ENCODE measurements at regions not wholly inside any gene's neighbourhood (a gene's known extent, or its start where the extent isn't known, plus 50 kb on each side); places are given as distances from the start of the nearest gene placed in this dataset.

DNA sequence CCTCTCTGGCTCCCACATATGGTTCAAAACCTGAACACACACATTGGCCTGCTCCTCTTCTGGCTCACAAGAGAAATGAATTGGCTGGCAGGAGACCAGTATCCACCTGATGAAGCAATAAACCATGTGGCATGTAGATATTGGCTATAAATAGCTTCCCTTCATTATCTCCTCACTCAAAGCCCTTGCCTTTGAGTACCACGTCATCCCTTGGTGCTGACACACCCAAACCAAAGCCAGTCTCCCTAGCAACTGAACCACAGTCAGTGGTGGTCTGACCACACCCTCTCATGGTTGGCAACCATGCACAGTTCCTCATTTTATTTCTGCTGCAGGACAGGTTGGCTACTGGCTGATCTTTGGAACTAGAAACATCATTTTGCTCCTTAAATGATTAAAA lies 98.8 kb downstream of the ZNF621 start:
- no peak overlapping the region for H3K18ac ChIP-seq (ENCODE audit: extremely low read depth, low read length)
- no peak overlapping the region for H3K27ac ChIP-seq (ENCODE audit: low read depth, low read length)
- no peak overlapping the region for H2AK5ac ChIP-seq (ENCODE audit: low read depth, low read length)
- no peak overlapping the region for H3K4me3 ChIP-seq (ENCODE audit: extremely low read depth in 1 of 4, insufficient read depth in 2 of 4, low read depth in 3 of 4, low read length in 4 of 4)
- H2BK20ac ChIP-seq (ENCODE audit: low read length): no peak overlapping the region
- H2BK15ac ChIP-seq (ENCODE audit: low read length): no peak overlapping the region
- H4K20me1 ChIP-seq (replicated peaks in 1 of 2; ENCODE audit: control insufficient read depth in 1 of 2, insufficient read depth in 2 of 2, low read length in 2 of 2): no peaks in the 10 kb centered on the region
- H4K8ac ChIP-seq (ENCODE audit: extremely low read depth, insufficient read depth, low read length): no peak overlapping the region
- H3K23me2 ChIP-seq (ENCODE audit: low read depth, low read length): no peaks in the 10 kb centered on the region
- H4K5ac ChIP-seq (ENCODE audit: insufficient read length, low read depth, low read length): no peak overlapping the region
- no peak overlapping the region for H2BK12ac ChIP-seq (ENCODE audit: low read depth, low read length)
- no peaks in the 10 kb centered on the region for H3K79me1 ChIP-seq (ENCODE audit: low read depth, low read length)
- H2AFZ ChIP-seq (ENCODE audit: low read length): no peak overlapping the region
- no peaks in the 10 kb centered on the region for H3K36me3 ChIP-seq (ENCODE audit: control insufficient read depth in 2 of 4, insufficient read depth in 4 of 4, low read length in 3 of 4)
- WGBS, 2 experiments (ENCODE audit: extremely low coverage in 1 of 2, insufficient coverage in 1 of 2, insufficient read length in 1 of 2, insufficient replicate concordance in 2 of 2, low coverage in 1 of 2, low lambda C conversion rate in 2 of 2, missing lambda C conversion rate in 1 of 2): 89% methylated on average over 1 of the region's 1 CpG; no CpG with 5 or more reads in 1 of the 2 experiments
- H3K4me1 ChIP-seq (replicated peaks in 1 of 4; ENCODE audit: control insufficient read depth in 3 of 4, insufficient read depth in 4 of 4, low read length in 3 of 4): no peaks in the 10 kb centered on the region
- H3K4ac ChIP-seq (replicated peaks; ENCODE audit: insufficient read length, low read depth, low read length): no peak overlapping the region
- no peaks in the 10 kb centered on the region for H3K79me2 ChIP-seq (ENCODE audit: control insufficient read depth in 1 of 2, insufficient read depth in 2 of 2, low read length in 2 of 2)
- H3K4me2 ChIP-seq (ENCODE audit: insufficient read depth in 1 of 2, low read depth in 2 of 2, low read length in 2 of 2): no peak overlapping the region
- no peak for DNase-seq (ENCODE audit: low read depth in 1 of 2, low spot score in 2 of 2)
- peaks cover 3% of the 10 kb centered on the region in 2 experiments for H3K9me3 ChIP-seq (ENCODE audit: insufficient read depth in 2 of 2, low read depth in 1 of 2, low read length in 1 of 2)
- no peak overlapping the region for H3K56ac ChIP-seq (replicated peaks; ENCODE audit: insufficient read length, low read depth, low read length)
- ChIA-PET POLR2A (ENCODE audit: partially characterized antibody) (no interaction called here), CTCF (ENCODE audit: partially characterized antibody) (no interaction called here)
- H3K23ac ChIP-seq (ENCODE audit: insufficient read length): no peak overlapping the region
- no peak for FAIRE-seq
- no peak overlapping the region for H2BK120ac ChIP-seq (replicated peaks; ENCODE audit: low read depth, low read length)
- H3K9ac ChIP-seq (replicated peaks in 1 of 4; ENCODE audit: extremely low read depth in 1 of 4, low read depth in 3 of 4, low read length in 3 of 4): no peak overlapping the region
- no peak overlapping the region for H3K14ac ChIP-seq (ENCODE audit: insufficient read length)
- H4K91ac ChIP-seq (replicated peaks; ENCODE audit: insufficient read length, low read length): no peak overlapping the region
- H2BK5ac ChIP-seq (ENCODE audit: low read depth, low read length): no peak overlapping the region
- no peaks in the 10 kb centered on the region for H3K27me3 ChIP-seq (replicated peaks in 1 of 4; ENCODE audit: control insufficient read depth in 3 of 4, extremely low read depth in 1 of 4, insufficient read depth in 3 of 4, low read length in 3 of 4)
- TF ChIP-seq, protein P1, sequence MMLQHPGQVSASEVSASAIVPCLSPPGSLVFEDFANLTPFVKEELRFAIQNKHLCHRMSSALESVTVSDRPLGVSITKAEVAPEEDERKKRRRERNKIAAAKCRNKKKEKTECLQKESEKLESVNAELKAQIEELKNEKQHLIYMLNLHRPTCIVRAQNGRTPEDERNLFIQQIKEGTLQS (IDR thresholded peaks at IDR 0.05; ENCODE audit: insufficient read depth, low read depth, low read length): no peak
- TF ChIP-seq HDAC6 (IDR thresholded peaks at IDR 0.05; ENCODE audit: low read depth, low read length): no peak
